Epithelial cell of esophagus (primary cell): ENCODE measurements at regions not wholly inside any gene's neighbourhood (a gene's known extent, or its start where the extent isn't known, plus 50 kb on each side); places are given as distances from the start of the nearest gene placed in this dataset.

ENCODE experiments used
- DNase-seq: peaks from one replicate; pipeline ENCODE4 v3.0.0; 2010; ENCODE audit warnings: low read depth
- H3K4me3 ChIP-seq: 2 replicates; pipeline ENCODE4 v1.5.1; 2011; ENCODE audit warnings: mild to moderate bottlenecking, low read length, control low read depth
- CTCF ChIP-seq: IDR thresholded peaks from 2 replicates; pipeline ENCODE4 v1.5.1; 2011; ENCODE audit warnings: low read depth, mild to moderate bottlenecking, low read length, control low read depth, inconsistent platforms; ENCODE audit not compliant: insufficient read depth; ENCODE audit errors: missing control alignments

- no peak for DNase-seq
- TF ChIP-seq CTCF, result no peak
- no peak overlapping the region for H3K4me3 ChIP-seq
Observed at GRCh38 chr3:72042397-72043203, 257.7 kb upstream of the PROK2 start.

GRCh38 chr3:72041511-72041910, 256.6 kb upstream of the PROK2 start:
- DNase-seq, result no peak
- no peak overlapping the region for H3K4me3 ChIP-seq
- no peak for TF ChIP-seq CTCF

- DNase-seq, result no peak
- no peak for TF ChIP-seq CTCF
- H3K4me3 ChIP-seq, result no peak overlapping the region
Observed at GRCh38 chr3:72041076-72041475, 256.1 kb upstream of the PROK2 start.

- no peak for TF ChIP-seq CTCF
- H3K4me3 ChIP-seq, result no peak overlapping the region
- no peak for DNase-seq
Observed at GRCh38 chr3:72039677-72040076, 254.7 kb upstream of the PROK2 start.

GRCh38 chr3:72036899-72037298, 252.0 kb upstream of the PROK2 start:
- TF ChIP-seq CTCF, result no peak
- no peak overlapping the region for H3K4me3 ChIP-seq
- DNase-seq, result no peak

- TF ChIP-seq CTCF, result no peak
- no peak overlapping the region for H3K4me3 ChIP-seq
Observed at GRCh38 chr3:72035606-72036005, 250.7 kb upstream of the PROK2 start.

GRCh38 chr3:72034986-72035385, 250.0 kb upstream of the PROK2 start:
- no peak for DNase-seq
- no peak overlapping the region for H3K4me3 ChIP-seq
- TF ChIP-seq CTCF, result no peak

More at GRCh38 chr3:72035606-72036005, 250.7 kb upstream of the PROK2 start:
- no peak for DNase-seq
